ENCODE measurements at regions not wholly inside any gene's neighbourhood (a gene's known extent, or its start where the extent isn't known, plus 50 kb on each side); places are given as distances from the start of the nearest gene placed in this dataset.

DNA sequence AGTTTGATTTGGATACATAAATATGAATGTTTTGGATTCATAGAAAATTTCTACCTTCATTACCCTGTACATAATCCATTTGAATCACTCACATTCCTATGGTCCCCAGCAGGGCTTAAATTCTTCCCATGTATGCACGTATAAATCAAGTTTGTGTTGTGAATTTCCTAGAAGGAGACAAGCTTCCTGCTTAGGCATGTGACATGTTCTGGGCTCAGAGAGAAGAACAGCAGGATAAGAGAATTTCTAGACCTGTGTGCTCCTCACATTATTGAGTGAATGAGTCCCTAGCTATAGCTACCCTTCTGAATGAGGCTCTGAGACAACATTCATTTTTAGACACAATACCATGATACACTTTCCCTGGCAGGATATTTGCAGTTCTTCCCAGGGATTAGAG is 229.1 kb downstream of the YTHDC2 start:
- H3K4ac ChIP-seq (ENCODE audit: low read depth, low read length): no peak overlapping the region
- no peak for TF ChIP-seq CEBPB (IDR thresholded peaks at IDR 0.05; ENCODE audit: low read depth, low read length)
- TF ChIP-seq MXI1 (IDR thresholded peaks at IDR 0.05; ENCODE audit: borderline replicate concordance, low read depth, low read length): no peak
- TF ChIP-seq NFE2L2 (IDR thresholded peaks at IDR 0.05; ENCODE audit: low read depth, low read length): no peak
- H3K9ac ChIP-seq (ENCODE audit: low read depth, low read length): no peak overlapping the region
- H2AK9ac ChIP-seq (replicated peaks; ENCODE audit: low read depth, low read length, poor library complexity): no peak overlapping the region
- no peaks in the 10 kb centered on the region for H3K4me1 ChIP-seq (ENCODE audit: control insufficient read depth, insufficient read depth, low read length)
- intact Hi-C loops (cut with micrococcal nuclease): no loop called here
- BruUV-seq (replicated peaks): no TSS peak
- H3K27ac ChIP-seq (ENCODE audit: insufficient read depth, low read length): no peak overlapping the region
- H4K5ac ChIP-seq (ENCODE audit: low read depth, low read length): no peak overlapping the region
- no peaks in the 10 kb centered on the region for H3K79me1 ChIP-seq (ENCODE audit: low read depth in 1 of 2, low read length in 2 of 2)
- in situ Hi-C loops (cut with MboI; ENCODE audit: low sequenced_read_pairs): no loop called here
- no peak overlapping the region for H3K14ac ChIP-seq (replicated peaks; ENCODE audit: low read depth, low read length)
- no peak overlapping the region for H2BK20ac ChIP-seq (ENCODE audit: low read depth, low read length)
- H2AK5ac ChIP-seq (ENCODE audit: low read depth, low read length): no peak overlapping the region
- no CpG with 5 or more reads among the region's 1 CpG for WGBS, 2 experiments (ENCODE audit: extremely low coverage in 2 of 2, insufficient read length in 1 of 2)
- no peak overlapping the region for H3K4me3 ChIP-seq (ENCODE audit: insufficient read depth, low read depth, low read length)
- no peak overlapping the region for H3K18ac ChIP-seq (ENCODE audit: low read depth, low read length)
- DNase-seq (no peak), ATAC-seq (ENCODE audit: low read depth) (no peak)
- dilution Hi-C loops (cut with HindIII; ENCODE audit: low sequenced_read_pairs, unreplicated experiment): no loop called here
- no peak overlapping the region for H3K23ac ChIP-seq (ENCODE audit: low read depth, low read length)
- no peak overlapping the region for H3K4me2 ChIP-seq (ENCODE audit: low read depth, low read length)
- H4K20me1 ChIP-seq (ENCODE audit: insufficient read depth, low read length): no peaks in the 10 kb centered on the region
- H3K56ac ChIP-seq (ENCODE audit: extremely low read depth, insufficient read depth, low read length): no peak overlapping the region
- no peaks in the 10 kb centered on the region for H3K27me3 ChIP-seq (ENCODE audit: control insufficient read depth, insufficient read depth, low read length)
- no peaks in the 10 kb centered on the region for H3K9me3 ChIP-seq (ENCODE audit: control insufficient read depth, insufficient read depth, low read length)
- no peak overlapping the region for H2BK15ac ChIP-seq (ENCODE audit: low read depth, low read length)
- H3K9me1 ChIP-seq (ENCODE audit: insufficient read depth, low read length): no peaks in the 10 kb centered on the region
- no peak overlapping the region for H4K8ac ChIP-seq (ENCODE audit: low read depth in 2 of 2, low read length in 2 of 2)
- CTCF ChIA-PET: no interaction called here
- no peak overlapping the region for H2BK120ac ChIP-seq (ENCODE audit: low read depth, low read length)
- no peak overlapping the region for H2AFZ ChIP-seq (replicated peaks; ENCODE audit: low read length, poor library complexity)
- H2BK5ac ChIP-seq (ENCODE audit: low read depth, low read length, poor library complexity, severe bottlenecking): no peak overlapping the region
- POLR2A ChIA-PET (ENCODE audit: unreplicated experiment): no interaction called here
- H3K36me3 ChIP-seq (ENCODE audit: control insufficient read depth, insufficient read depth, low read length): no peaks in the 10 kb centered on the region
- no peak overlapping the region for H4K91ac ChIP-seq (ENCODE audit: insufficient read depth, low read depth, low read length)
